ENCODE measurements at regions not wholly inside any gene's neighbourhood (a gene's known extent, or its start where the extent isn't known, plus 50 kb on each side); places are given as distances from the start of the nearest gene placed in this dataset.

- H3K4me3 ChIP-seq: no peak overlapping the region
- H3K27ac ChIP-seq (replicated peaks in 1 of 4): no peak overlapping the region
- no peak for DNase-seq (ENCODE audit: extremely low spot score)
- H3K4me1 ChIP-seq: peaks cover 0 to 6% (median 4%) of the 10 kb centered on the region in 4 donors
- no peaks in the 10 kb centered on the region for H3K9me3 ChIP-seq
- TF ChIP-seq EP300 (IDR thresholded peaks at IDR 0.05) (no peak), CTCF (IDR thresholded peaks at IDR 0.05) (no peak), POLR2A (IDR thresholded peaks at IDR 0.05; ENCODE audit: low read depth) (no peak), POLR2AphosphoS5 (IDR thresholded peaks at IDR 0.05) (no peak)
- no peaks in the 10 kb centered on the region for H3K36me3 ChIP-seq
- no peaks in the 10 kb centered on the region for H3K27me3 ChIP-seq
- intact Hi-C loops (cut with DNase I): no loop called here
- 64% methylated on average over 2 of the region's 2 CpGs for WGBS
These were observed 235.3 kb upstream of the NRIP1 start for GRCh38 chr21:15300131-15300530.

GRCh38 chr21:15301014-15301413, 236.2 kb upstream of the NRIP1 start:
- Histone ChIP-seq H3K27me3 (no peaks in the 10 kb centered on the region), H3K4me3 (no peak overlapping the region), H3K9me3 (no peaks in the 10 kb centered on the region), H3K27ac (replicated peaks in 1 of 4) (no peak overlapping the region), H3K36me3 (no peaks in the 10 kb centered on the region), H3K4me1 (peaks cover 0 to 6% (median 4%) of the 10 kb centered on the region in 4 donors)
- WGBS: 83% methylated on average over 3 of the region's 3 CpGs
- no peak for DNase-seq (ENCODE audit: extremely low spot score)
- TF ChIP-seq POLR2AphosphoS5 (IDR thresholded peaks at IDR 0.05) (peak in 1 of 2 donors; percentile 52), CTCF (IDR thresholded peaks at IDR 0.05) (no peak)
- intact Hi-C loops (cut with DNase I): no loop called here

- WGBS: 85% methylated on average over 2 of the region's 2 CpGs
- H3K4me3 ChIP-seq: no peak overlapping the region
- no peaks in the 10 kb centered on the region for H3K9me3 ChIP-seq
- no peak overlapping the region for H3K27ac ChIP-seq (replicated peaks in 1 of 4)
- intact Hi-C loops (cut with DNase I): no loop called here
- H3K4me1 ChIP-seq: peaks cover 0 to 6% (median 4%) of the 10 kb centered on the region in 4 donors
- H3K27me3 ChIP-seq: no peaks in the 10 kb centered on the region
- no peak for DNase-seq (ENCODE audit: extremely low spot score)
- no peaks in the 10 kb centered on the region for H3K36me3 ChIP-seq
- TF ChIP-seq POLR2AphosphoS5 (IDR thresholded peaks at IDR 0.05) (no peak), EP300 (IDR thresholded peaks at IDR 0.05) (no peak), POLR2A (IDR thresholded peaks at IDR 0.05; ENCODE audit: low read depth) (no peak), CTCF (IDR thresholded peaks at IDR 0.05) (no peak)
These were observed 236.9 kb upstream of the NRIP1 start for GRCh38 chr21:15301736-15302135.

GRCh38 chr21:15306271-15306670, 241.5 kb upstream of the NRIP1 start:
- H3K9me3 ChIP-seq: no peaks in the 10 kb centered on the region
- DNase-seq (ENCODE audit: extremely low spot score): no peak
- WGBS: 62% methylated on average over 2 of the region's 2 CpGs
- H3K36me3 ChIP-seq: no peaks in the 10 kb centered on the region
- H3K27ac ChIP-seq (replicated peaks in 1 of 4): no peak overlapping the region
- no peaks in the 10 kb centered on the region for H3K27me3 ChIP-seq
- peaks cover 0 to 18% (median 6%) of the 10 kb centered on the region in 4 donors for H3K4me1 ChIP-seq
- H3K4me3 ChIP-seq: no peak overlapping the region
- TF ChIP-seq POLR2A (IDR thresholded peaks at IDR 0.05; ENCODE audit: low read depth) (no peak), CTCF (IDR thresholded peaks at IDR 0.05) (no peak), EP300 (IDR thresholded peaks at IDR 0.05) (no peak), POLR2AphosphoS5 (IDR thresholded peaks at IDR 0.05) (no peak)
- intact Hi-C loops (cut with DNase I): loop anchor here (1.0 kb wide), 1 partner anchor 9 kb away; no protein-coding TSS in a partner anchor

- intact Hi-C loops (cut with DNase I): no loop called here
- H3K4me3 ChIP-seq: no peak overlapping the region
- H3K36me3 ChIP-seq: no peaks in the 10 kb centered on the region
- TF ChIP-seq CTCF (IDR thresholded peaks at IDR 0.05): no peak
- TF ChIP-seq POLR2AphosphoS5 (IDR thresholded peaks at IDR 0.05): no peak
- TF ChIP-seq POLR2A (IDR thresholded peaks at IDR 0.05; ENCODE audit: low read depth): no peak
- no peak for TF ChIP-seq EP300 (IDR thresholded peaks at IDR 0.05)
- H3K9me3 ChIP-seq: no peaks in the 10 kb centered on the region
- H3K27me3 ChIP-seq: no peaks in the 10 kb centered on the region
- no peak overlapping the region for H3K27ac ChIP-seq (replicated peaks in 1 of 4)
- peaks cover 0 to 17% (median 5%) of the 10 kb centered on the region in 4 donors for H3K4me1 ChIP-seq
- 79% methylated on average over 3 of the region's 3 CpGs for WGBS
- no peak for DNase-seq (ENCODE audit: extremely low spot score)
These were observed 243.5 kb upstream of the NRIP1 start for GRCh38 chr21:15308333-15308732.

Data from esophagus muscularis mucosa (tissue), 4 donors.